ENCODE measurements at regions not wholly inside any gene's neighbourhood (a gene's known extent, or its start where the extent isn't known, plus 50 kb on each side); places are given as distances from the start of the nearest gene placed in this dataset.

DNA sequence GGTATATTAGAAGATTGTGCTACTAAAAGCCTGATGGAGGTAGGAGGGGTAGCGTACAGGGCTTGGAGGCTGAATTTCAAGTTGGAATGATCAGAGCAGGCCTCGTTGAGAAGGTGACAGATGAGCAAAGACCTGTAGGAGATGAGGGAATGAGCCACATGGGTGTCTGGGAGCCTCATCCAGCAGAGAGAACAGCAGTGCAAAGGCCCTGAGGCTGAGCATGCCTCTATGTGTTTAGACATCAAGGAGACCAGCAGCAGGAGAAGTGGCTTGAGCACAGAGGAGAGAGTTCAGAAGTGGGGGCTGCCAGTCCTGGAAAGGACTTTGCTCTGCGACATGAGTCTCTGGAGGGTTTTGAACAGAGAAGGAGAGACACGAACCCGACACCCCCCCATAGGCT, 111.7 kb downstream of the TMEM130 start:
- Histone ChIP-seq H2AFZ (ENCODE audit: low read depth, low read length, poor library complexity, severe bottlenecking) (no peak overlapping the region), H3K79me2 (ENCODE audit: insufficient read depth, low read length) (no peaks in the 10 kb centered on the region), H3K4me1 (ENCODE audit: control insufficient read depth in 1 of 2, insufficient read depth in 2 of 2, low read length in 2 of 2) (no peaks in the 10 kb centered on the region), H3K9me2 (ENCODE audit: insufficient read depth) (no peaks in the 10 kb centered on the region), H4K20me1 (ENCODE audit: insufficient read depth) (no peaks in the 10 kb centered on the region), H3K36me3 (ENCODE audit: control insufficient read depth in 1 of 2, insufficient read depth in 2 of 2, low read length in 2 of 2) (no peaks in the 10 kb centered on the region), H3K9me3 (ENCODE audit: control insufficient read depth in 1 of 2, insufficient read depth in 1 of 2, low read depth in 1 of 2, low read length in 2 of 2) (peaks cover 0 to 5% of the 10 kb centered on the region in 2 experiments; a peak in 1 of 4 replicates), H3K9ac (ENCODE audit: low read length) (no peak overlapping the region), H3K27me3 (ENCODE audit: insufficient read depth, low read length) (no peaks in the 10 kb centered on the region), H3K4me2 (ENCODE audit: low read length) (no peak overlapping the region), H3K4me3 (replicated peaks in 1 of 2; ENCODE audit: low read depth in 1 of 2, low read length in 2 of 2) (no peak overlapping the region), H3K27ac (ENCODE audit: low read depth, low read length) (no peak overlapping the region)
- CTCF ChIA-PET, result no interaction called here
- intact Hi-C loops (cut with micrococcal nuclease), result no loop called here
- ATAC-seq (no peak), DNase-seq (ENCODE audit: low read depth, low spot score) (no peak)
- POLR2A ChIA-PET, result no interaction called here
- RAD21 ChIA-PET (ENCODE audit: low non-redundant PET in 1 of 2, low total read pairs in 2 of 2, uncharacterized antibody in 2 of 2, unreplicated experiment in 2 of 2), result no interaction called here
- no peak for TF ChIP-seq ATF3 (IDR thresholded peaks at IDR 0.05)
- no peak for TF ChIP-seq JUND (IDR thresholded peaks at IDR 0.05)
- no peak for TF ChIP-seq TCF7L2 (IDR thresholded peaks at IDR 0.05; ENCODE audit: borderline replicate concordance, extremely low read depth, insufficient read depth, insufficient read length)
- TF ChIP-seq CEBPB (IDR thresholded peaks at IDR 0.05; ENCODE audit: low read depth), result no peak
- TF ChIP-seq POLR2A (IDR thresholded peaks at IDR 0.05; ENCODE audit: borderline replicate concordance, extremely low read depth, insufficient read depth, insufficient read length), result no peak
- no peak for TF ChIP-seq ELF1 (IDR thresholded peaks at IDR 0.05; ENCODE audit: borderline replicate concordance, low read depth)
- no peak for TF ChIP-seq POLR2AphosphoS5 (IDR thresholded peaks at IDR 0.05; ENCODE audit: low read depth, low read length)
- no peak for TF ChIP-seq RAD21 (IDR thresholded peaks at IDR 0.05; ENCODE audit: low read depth)
- no peak for TF ChIP-seq CBX3 (IDR thresholded peaks at IDR 0.05; ENCODE audit: low read depth)
- BruUV-seq (replicated peaks), result no TSS peak

DNA sequence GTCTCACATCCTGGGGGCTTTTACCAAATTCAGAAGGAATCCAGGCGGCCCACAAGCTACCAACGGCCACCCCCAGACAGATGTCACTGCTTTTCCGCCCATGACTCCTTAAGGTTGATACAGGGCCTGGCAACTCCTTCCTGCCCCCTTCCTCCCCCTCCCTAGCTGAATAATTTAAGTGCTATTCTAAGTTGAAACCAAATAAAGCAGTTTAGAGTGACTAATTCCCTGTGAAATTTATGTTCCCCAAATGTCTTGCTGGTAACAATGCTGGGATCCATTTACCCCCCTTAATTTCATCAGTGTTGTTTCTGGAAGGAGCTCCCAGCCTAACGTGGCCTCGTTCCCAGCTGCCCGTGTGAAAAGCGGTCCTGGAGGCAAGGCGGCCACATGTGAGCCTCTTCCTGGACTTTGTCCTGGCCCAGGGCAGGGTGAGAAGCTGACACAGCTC, 109.6 kb downstream of the TMEM130 start:
- no peak overlapping the region for H3K9ac ChIP-seq (ENCODE audit: low read length)
- no peak overlapping the region for H2AFZ ChIP-seq (ENCODE audit: low read depth, low read length, poor library complexity, severe bottlenecking)
- no peak overlapping the region for H3K4me2 ChIP-seq (ENCODE audit: low read length)
- POLR2A ChIA-PET, result no interaction called here
- no TSS peak for BruUV-seq (replicated peaks)
- no peaks in the 10 kb centered on the region for H3K9me2 ChIP-seq (ENCODE audit: insufficient read depth)
- no peaks in the 10 kb centered on the region for H3K79me2 ChIP-seq (ENCODE audit: insufficient read depth, low read length)
- CTCF ChIA-PET, result interaction anchor here (2.0 kb wide), 1 partner anchor 15 kb away, joined by 9 read pairs; no protein-coding TSS in a partner anchor
- DNase-seq (ENCODE audit: low read depth, low spot score) (no peak), ATAC-seq (no peak)
- H3K9me3 ChIP-seq (ENCODE audit: control insufficient read depth in 1 of 2, insufficient read depth in 1 of 2, low read depth in 1 of 2, low read length in 2 of 2), result peaks cover 0 to 5% of the 10 kb centered on the region in 2 experiments; a peak in 1 of 4 replicates
- H3K4me1 ChIP-seq (ENCODE audit: control insufficient read depth in 1 of 2, insufficient read depth in 2 of 2, low read length in 2 of 2), result no peaks in the 10 kb centered on the region
- H3K4me3 ChIP-seq (replicated peaks in 1 of 2; ENCODE audit: low read depth in 1 of 2, low read length in 2 of 2), result no peak overlapping the region
- H3K27ac ChIP-seq (ENCODE audit: low read depth, low read length), result no peak overlapping the region
- no peaks in the 10 kb centered on the region for H3K36me3 ChIP-seq (ENCODE audit: control insufficient read depth in 1 of 2, insufficient read depth in 2 of 2, low read length in 2 of 2)
- intact Hi-C loops (cut with micrococcal nuclease), result no loop called here
- RAD21 ChIA-PET (ENCODE audit: low non-redundant PET in 1 of 2, low total read pairs in 2 of 2, uncharacterized antibody in 2 of 2, unreplicated experiment in 2 of 2), result no interaction called here
- H4K20me1 ChIP-seq (ENCODE audit: insufficient read depth), result no peaks in the 10 kb centered on the region
- H3K27me3 ChIP-seq (ENCODE audit: insufficient read depth, low read length), result no peaks in the 10 kb centered on the region
- TF ChIP-seq SIN3A (IDR thresholded peaks at IDR 0.05; ENCODE audit: low read depth), result no peak
- TF ChIP-seq RAD21 (IDR thresholded peaks at IDR 0.05; ENCODE audit: low read depth), result no peak
- no peak for TF ChIP-seq POLR2A (IDR thresholded peaks at IDR 0.05; ENCODE audit: borderline replicate concordance, extremely low read depth, insufficient read depth, insufficient read length)
- no peak for TF ChIP-seq CBX3 (IDR thresholded peaks at IDR 0.05; ENCODE audit: low read depth)
- no peak for TF ChIP-seq CEBPB (IDR thresholded peaks at IDR 0.05; ENCODE audit: low read depth)
- TF ChIP-seq REST (IDR thresholded peaks at IDR 0.05; ENCODE audit: low read depth), result no peak
- no peak for TF ChIP-seq JUND (IDR thresholded peaks at IDR 0.05)
- TF ChIP-seq SRF (IDR thresholded peaks at IDR 0.05; ENCODE audit: low read depth), result no peak
- no peak for TF ChIP-seq ELF1 (IDR thresholded peaks at IDR 0.05; ENCODE audit: borderline replicate concordance, low read depth)
- no peak for TF ChIP-seq POLR2AphosphoS5 (IDR thresholded peaks at IDR 0.05; ENCODE audit: low read depth, low read length)
- TF ChIP-seq MAX (IDR thresholded peaks at IDR 0.05), result no peak
- TF ChIP-seq FOSL1 (IDR thresholded peaks at IDR 0.05; ENCODE audit: low read depth), result no peak
- TF ChIP-seq CTCF (IDR thresholded peaks at IDR 0.05 in 2 of 3, conservative IDR thresholded peaks at IDR 0.05 in 1 of 3; ENCODE audit: borderline replicate concordance in 1 of 3, insufficient read depth in 1 of 3, low read depth in 2 of 3, low read length in 2 of 3), result no peak

All from HCT116 (cell line).